ENCODE measurements at regions not wholly inside any gene's neighbourhood (a gene's known extent, or its start where the extent isn't known, plus 50 kb on each side); places are given as distances from the start of the nearest gene placed in this dataset.

DNA sequence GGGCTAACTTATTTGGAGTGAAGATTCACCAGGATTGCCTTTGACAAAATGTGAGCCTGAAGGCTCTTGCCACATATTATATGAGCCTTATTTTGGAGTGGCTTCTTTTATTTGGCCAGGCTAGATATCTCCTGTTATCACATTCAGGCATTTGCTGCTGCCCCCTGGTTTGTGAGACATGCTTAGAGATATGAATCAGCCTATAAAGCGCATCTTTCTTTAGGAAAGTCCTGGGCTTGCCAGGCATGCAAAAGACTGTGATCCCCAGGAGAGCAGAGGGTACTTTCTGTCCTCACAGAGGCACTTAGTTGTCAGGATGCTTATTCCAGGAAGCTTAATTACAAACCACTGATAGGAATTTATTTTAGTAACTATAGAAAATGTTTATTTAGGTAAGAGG lies 333.3 kb downstream of the FAT3 start:
- no peak for DNase-seq
- in situ Hi-C loops (cut with MboI; ENCODE audit: low pct_ligation_motif_present in 1 of 4, low pct_unique_long_range_greater_than_20kb in 1 of 4, low sequenced_read_pairs in 3 of 4) = no loop called here
- Histone ChIP-seq H3K4me1 (no peaks in the 10 kb centered on the region), H3K27me3 (no peaks in the 10 kb centered on the region), H3K4me3 (no peak overlapping the region), H3K9me3 (no peaks in the 10 kb centered on the region), H3K27ac (no peak overlapping the region), H3K36me3 (no peaks in the 10 kb centered on the region)
- intact Hi-C loops (cut with DNase I; ENCODE audit: low total_unique reads) = no loop called here
- WGBS, 2 donors (ENCODE audit: low coverage in 1 of 2) = 50 to 81% methylated on average over 1 of the region's 1 CpG
- TF ChIP-seq, protein P1, sequence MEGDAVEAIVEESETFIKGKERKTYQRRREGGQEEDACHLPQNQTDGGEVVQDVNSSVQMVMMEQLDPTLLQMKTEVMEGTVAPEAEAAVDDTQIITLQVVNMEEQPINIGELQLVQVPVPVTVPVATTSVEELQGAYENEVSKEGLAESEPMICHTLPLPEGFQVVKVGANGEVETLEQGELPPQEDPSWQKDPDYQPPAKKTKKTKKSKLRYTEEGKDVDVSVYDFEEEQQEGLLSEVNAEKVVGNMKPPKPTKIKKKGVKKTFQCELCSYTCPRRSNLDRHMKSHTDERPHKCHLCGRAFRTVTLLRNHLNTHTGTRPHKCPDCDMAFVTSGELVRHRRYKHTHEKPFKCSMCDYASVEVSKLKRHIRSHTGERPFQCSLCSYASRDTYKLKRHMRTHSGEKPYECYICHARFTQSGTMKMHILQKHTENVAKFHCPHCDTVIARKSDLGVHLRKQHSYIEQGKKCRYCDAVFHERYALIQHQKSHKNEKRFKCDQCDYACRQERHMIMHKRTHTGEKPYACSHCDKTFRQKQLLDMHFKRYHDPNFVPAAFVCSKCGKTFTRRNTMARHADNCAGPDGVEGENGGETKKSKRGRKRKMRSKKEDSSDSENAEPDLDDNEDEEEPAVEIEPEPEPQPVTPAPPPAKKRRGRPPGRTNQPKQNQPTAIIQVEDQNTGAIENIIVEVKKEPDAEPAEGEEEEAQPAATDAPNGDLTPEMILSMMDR (IDR thresholded peaks at IDR 0.05) = no peak
- TF ChIP-seq POLR2AphosphoS5 (IDR thresholded peaks at IDR 0.05) (no peak), EP300 (IDR thresholded peaks at IDR 0.05; ENCODE audit: low read depth) (no peak), POLR2A (IDR thresholded peaks at IDR 0.05) (no peak)

DNA sequence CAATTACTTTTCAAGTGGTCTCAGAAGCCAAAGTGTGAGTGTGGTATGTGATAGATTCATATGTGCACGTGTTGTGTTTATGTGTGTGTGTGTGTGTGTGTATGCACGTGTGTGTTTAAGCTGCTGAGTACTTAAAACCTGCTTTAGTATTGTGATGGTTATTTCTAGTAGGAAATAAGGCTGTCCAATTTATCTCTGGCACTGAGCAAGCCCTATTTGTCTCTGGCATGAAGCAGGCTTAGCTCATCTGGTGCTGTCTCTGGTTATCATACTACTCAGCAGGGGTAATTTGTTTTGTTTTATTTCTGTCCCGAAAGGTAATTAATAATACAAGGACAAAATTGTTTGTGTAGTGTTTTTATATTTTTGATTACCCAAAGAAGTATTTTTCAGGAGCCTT lies 333.7 kb downstream of the FAT3 start:
- no peak overlapping the region for H3K4me3 ChIP-seq
- H3K27me3 ChIP-seq = no peaks in the 10 kb centered on the region
- no peaks in the 10 kb centered on the region for H3K9me3 ChIP-seq
- intact Hi-C loops (cut with DNase I; ENCODE audit: low total_unique reads) = no loop called here
- in situ Hi-C loops (cut with MboI; ENCODE audit: low pct_ligation_motif_present in 1 of 4, low pct_unique_long_range_greater_than_20kb in 1 of 4, low sequenced_read_pairs in 3 of 4) = no loop called here
- 46 to 50% methylated on average over 1 to 3 of the region's 3 CpGs for WGBS, 2 donors (ENCODE audit: low coverage in 1 of 2)
- no peaks in the 10 kb centered on the region for H3K4me1 ChIP-seq
- H3K27ac ChIP-seq = no peak overlapping the region
- H3K36me3 ChIP-seq = no peaks in the 10 kb centered on the region
- no peak for TF ChIP-seq POLR2AphosphoS5 (IDR thresholded peaks at IDR 0.05)
- no peak for TF ChIP-seq POLR2A (IDR thresholded peaks at IDR 0.05)
- DNase-seq = no peak

DNA sequence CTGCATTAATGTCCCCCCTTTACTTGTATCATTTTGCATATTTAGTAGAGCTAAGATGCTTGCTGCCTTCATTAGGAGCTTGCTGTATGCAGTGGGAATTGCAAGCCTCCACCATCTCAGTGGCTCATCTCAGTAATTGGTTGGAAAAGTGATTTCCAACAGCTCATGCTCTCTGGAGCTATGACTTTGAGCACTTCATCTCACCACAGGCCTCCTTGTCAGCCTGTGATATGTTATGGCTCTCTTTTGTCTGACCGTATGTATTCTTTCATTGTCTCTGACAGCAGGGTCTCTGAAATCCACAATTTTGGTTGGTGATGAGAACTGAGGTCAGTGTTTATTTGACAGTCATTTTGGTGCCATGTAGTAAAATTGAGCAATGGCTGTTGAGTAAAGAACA lies 345.1 kb downstream of the FAT3 start:
- intact Hi-C loops (cut with DNase I; ENCODE audit: low total_unique reads) (no loop called here), in situ Hi-C loops (cut with MboI; ENCODE audit: low pct_ligation_motif_present in 1 of 4, low pct_unique_long_range_greater_than_20kb in 1 of 4, low sequenced_read_pairs in 3 of 4) (no loop called here)
- DNase-seq = no peak
- no peaks in the 10 kb centered on the region for H3K27me3 ChIP-seq
- no peaks in the 10 kb centered on the region for H3K36me3 ChIP-seq
- no peak overlapping the region for H3K4me3 ChIP-seq
- no peaks in the 10 kb centered on the region for H3K4me1 ChIP-seq
- H3K27ac ChIP-seq = no peak overlapping the region
- TF ChIP-seq, protein P1 (IDR thresholded peaks at IDR 0.05) = no peak
- TF ChIP-seq EP300 (IDR thresholded peaks at IDR 0.05; ENCODE audit: low read depth) = no peak
- no peak for TF ChIP-seq POLR2A (IDR thresholded peaks at IDR 0.05)
- no peak for TF ChIP-seq POLR2AphosphoS5 (IDR thresholded peaks at IDR 0.05)
- no peaks in the 10 kb centered on the region for H3K9me3 ChIP-seq
- WGBS, 2 donors (ENCODE audit: low coverage in 1 of 2) = 83 to 91% methylated on average over 1 of the region's 1 CpG

DNA sequence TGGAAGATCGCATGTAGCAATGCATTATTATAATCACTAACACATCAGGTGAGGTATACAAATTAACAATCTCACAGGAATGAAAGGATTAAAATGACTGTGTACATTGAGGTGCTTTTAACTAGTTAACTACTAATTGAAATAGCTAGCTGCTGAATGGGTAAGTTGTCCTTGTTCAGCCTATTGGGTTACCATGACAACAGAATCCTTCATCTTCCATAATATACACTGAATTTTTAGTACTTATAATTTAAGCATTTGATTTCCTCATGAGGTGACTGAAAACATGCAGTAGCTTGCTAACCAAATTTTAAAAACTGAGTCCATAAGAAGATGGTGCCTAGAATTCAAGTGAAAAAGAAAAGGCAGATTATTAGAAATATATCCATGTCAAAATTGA lies 347.9 kb downstream of the FAT3 start:
- H3K36me3 ChIP-seq = no peaks in the 10 kb centered on the region
- intact Hi-C loops (cut with DNase I; ENCODE audit: low total_unique reads) = no loop called here
- no peak overlapping the region for H3K4me3 ChIP-seq
- H3K27me3 ChIP-seq = no peaks in the 10 kb centered on the region
- no peaks in the 10 kb centered on the region for H3K9me3 ChIP-seq
- no peak overlapping the region for H3K27ac ChIP-seq
- WGBS, 2 donors (ENCODE audit: low coverage in 1 of 2) = 67 to 93% methylated on average over 1 of the region's 1 CpG
- no peaks in the 10 kb centered on the region for H3K4me1 ChIP-seq
- no peak for DNase-seq
- in situ Hi-C loops (cut with MboI; ENCODE audit: low pct_ligation_motif_present in 1 of 4, low pct_unique_long_range_greater_than_20kb in 1 of 4, low sequenced_read_pairs in 3 of 4) = no loop called here
- no peak for TF ChIP-seq POLR2A (IDR thresholded peaks at IDR 0.05)
- TF ChIP-seq EP300 (IDR thresholded peaks at IDR 0.05; ENCODE audit: low read depth) = no peak
- no peak for TF ChIP-seq POLR2AphosphoS5 (IDR thresholded peaks at IDR 0.05)
- TF ChIP-seq, protein P1 (IDR thresholded peaks at IDR 0.05) = no peak

DNA sequence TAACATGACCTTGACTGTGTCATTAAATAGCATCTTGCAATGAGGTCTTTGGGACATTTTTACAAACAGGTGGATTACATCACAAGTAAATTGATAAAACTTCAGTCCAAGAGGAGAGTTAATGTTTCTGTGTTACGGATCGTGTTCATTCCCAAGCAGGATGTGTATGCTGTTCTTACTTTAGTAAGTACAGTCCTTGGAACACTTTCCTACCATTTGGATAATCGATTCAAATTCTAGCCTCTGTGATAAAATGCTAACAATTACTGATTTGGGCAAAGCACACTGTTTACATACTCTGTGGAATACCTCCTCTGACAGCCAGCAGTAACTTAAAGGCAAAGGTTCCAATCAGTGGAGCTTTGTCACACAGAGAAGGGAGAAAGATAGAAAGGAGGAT lies 351.7 kb downstream of the FAT3 start:
- Histone ChIP-seq H3K9me3 (no peaks in the 10 kb centered on the region), H3K4me1 (no peaks in the 10 kb centered on the region), H3K27me3 (no peaks in the 10 kb centered on the region), H3K4me3 (no peak overlapping the region), H3K36me3 (no peaks in the 10 kb centered on the region), H3K27ac (no peak overlapping the region)
- DNase-seq = no peak
- intact Hi-C loops (cut with DNase I; ENCODE audit: low total_unique reads) (no loop called here), in situ Hi-C loops (cut with MboI; ENCODE audit: low pct_ligation_motif_present in 1 of 4, low pct_unique_long_range_greater_than_20kb in 1 of 4, low sequenced_read_pairs in 3 of 4) (no loop called here)
- 71% methylated on average over 3 of the region's 3 CpGs for WGBS, 2 donors (ENCODE audit: low coverage in 1 of 2)
- TF ChIP-seq, protein P1 (IDR thresholded peaks at IDR 0.05) = no peak
- TF ChIP-seq EP300 (IDR thresholded peaks at IDR 0.05; ENCODE audit: low read depth) (no peak), POLR2A (IDR thresholded peaks at IDR 0.05) (no peak), POLR2AphosphoS5 (IDR thresholded peaks at IDR 0.05) (no peak)

All from transverse colon (tissue), 4 donors.